OCI-LY7 (cell line): ENCODE measurements at regions not wholly inside any gene's neighbourhood (a gene's known extent, or its start where the extent isn't known, plus 50 kb on each side); places are given as distances from the start of the nearest gene placed in this dataset.

Experiments used
- BruUV-seq: library from RNA; stranded (reverse); fragments of 400-500 nt; replicated peaks from 2 replicates; lab custom pipeline; 2021; lab: Mats Ljungman, UMichigan
- CTCF ChIA-PET: fragments of 300-600 bp; sonication (Branson Sonifier 250); formaldehyde crosslinking; loops from one replicate; lab custom pipeline; 2022; ENCODE audit warnings: antibody characterized with exemption; ENCODE audit not compliant: unreplicated experiment; lab: Charles Lee
- POLR2A ChIA-PET: fragments of 300-600 bp; sonication (Branson Sonifier 250); formaldehyde crosslinking; loops from one replicate; lab custom pipeline; 2022; ENCODE audit warnings: antibody characterized with exemption; lab: Charles Lee
- DNase-seq: peaks from one replicate; pipeline ENCODE4 v3.0.0-alpha.2; 2015; ENCODE audit warnings: low spot score
- H2AFZ ChIP-seq: fragments of 200-600 bp; sonication (generic), shearing (Covaris generic); 2 replicates; pipeline ENCODE4 v1.6.1; 2014; ENCODE audit warnings: mild to moderate bottlenecking, antibody characterized with exemption, low read length, moderate library complexity
- H3K27ac ChIP-seq: fragments of 200-600 bp; sonication (generic); 2 replicates; pipeline ENCODE4 v1.5.1; 2014; ENCODE audit warnings: mixed run types, low read depth, mild to moderate bottlenecking, moderate library complexity, low read length, inconsistent platforms; ENCODE audit not compliant: poor library complexity, severe bottlenecking
- H3K36me3 ChIP-seq: fragments of 200-600 bp; sonication (generic); 2 replicates; pipeline ENCODE4 v1.6.1; 2014; ENCODE audit warnings: mild to moderate bottlenecking, antibody characterized with exemption, low read length, moderate library complexity, mixed read lengths; ENCODE audit not compliant: insufficient read depth
- H3K4me1 ChIP-seq: fragments of 200-600 bp; sonication (generic); 2 replicates; pipeline ENCODE4 v1.5.1; 2014; ENCODE audit warnings: mild to moderate bottlenecking, low read length; ENCODE audit not compliant: insufficient read depth, poor library complexity, severe bottlenecking
- H3K4me2 ChIP-seq: fragments of 200-600 bp; sonication (generic); 2 replicates; pipeline ENCODE4 v1.6.1; 2014; ENCODE audit warnings: mild to moderate bottlenecking, low read length
- H3K4me3 ChIP-seq: fragments of 200-600 bp; sonication (generic); 2 replicates; pipeline ENCODE4 v1.5.1; 2014; ENCODE audit warnings: mild to moderate bottlenecking, low read depth, low read length; ENCODE audit not compliant: poor library complexity, severe bottlenecking
- H3K79me2 ChIP-seq: fragments of 200-600 bp; sonication (generic); 2 replicates; pipeline ENCODE4 v1.6.1; 2016; ENCODE audit warnings: low read depth, mild to moderate bottlenecking, low read length, moderate library complexity, mixed read lengths; ENCODE audit not compliant: insufficient read depth
- H3K9me2 ChIP-seq: fragments of 200-600 bp; sonication (generic); 2 replicates; pipeline ENCODE4 v1.6.1; 2016; ENCODE audit warnings: mild to moderate bottlenecking, low read length, mixed read lengths; ENCODE audit not compliant: insufficient read depth
- H3K9me3 ChIP-seq: fragments of 200-600 bp; sonication (generic); 2 replicates; pipeline ENCODE4 v1.6.1; 2014; ENCODE audit warnings: mild to moderate bottlenecking, mixed run types, low read length, mixed read lengths
- H4K20me1 ChIP-seq: fragments of 200-600 bp; sonication (generic); 2 replicates; pipeline ENCODE4 v1.6.1; 2014; ENCODE audit warnings: mild to moderate bottlenecking, antibody characterized with exemption, low read length, moderate library complexity, mixed read lengths; ENCODE audit not compliant: insufficient read depth
- EZH2phosphoT487 ChIP-seq: fragments of 200-600 bp; sonication (generic); IDR thresholded peaks from 2 replicates; pipeline ENCODE4 v1.6.1; 2018; ENCODE audit warnings: low read depth, borderline replicate concordance, mild to moderate bottlenecking, mixed run types, antibody characterized with exemption, low read length, moderate library complexity, mixed read lengths
- intact Hi-C: fragments of 100-400 bp; cut with micrococcal nuclease; formaldehyde crosslinking; loops from one replicate; pipeline ENCODE4 v1.10.0; 2022; ENCODE audit not compliant: unreplicated experiment
- TF ChIP-seq, protein P1 (sequence below): fragments of 200-600 bp; sonication (generic); conservative IDR thresholded peaks from 2 replicates; pipeline ENCODE4 v1.5.1; 2014; ENCODE audit warnings: mild to moderate bottlenecking, antibody characterized with exemption, low read length, moderate library complexity, mixed read lengths

DNA sequence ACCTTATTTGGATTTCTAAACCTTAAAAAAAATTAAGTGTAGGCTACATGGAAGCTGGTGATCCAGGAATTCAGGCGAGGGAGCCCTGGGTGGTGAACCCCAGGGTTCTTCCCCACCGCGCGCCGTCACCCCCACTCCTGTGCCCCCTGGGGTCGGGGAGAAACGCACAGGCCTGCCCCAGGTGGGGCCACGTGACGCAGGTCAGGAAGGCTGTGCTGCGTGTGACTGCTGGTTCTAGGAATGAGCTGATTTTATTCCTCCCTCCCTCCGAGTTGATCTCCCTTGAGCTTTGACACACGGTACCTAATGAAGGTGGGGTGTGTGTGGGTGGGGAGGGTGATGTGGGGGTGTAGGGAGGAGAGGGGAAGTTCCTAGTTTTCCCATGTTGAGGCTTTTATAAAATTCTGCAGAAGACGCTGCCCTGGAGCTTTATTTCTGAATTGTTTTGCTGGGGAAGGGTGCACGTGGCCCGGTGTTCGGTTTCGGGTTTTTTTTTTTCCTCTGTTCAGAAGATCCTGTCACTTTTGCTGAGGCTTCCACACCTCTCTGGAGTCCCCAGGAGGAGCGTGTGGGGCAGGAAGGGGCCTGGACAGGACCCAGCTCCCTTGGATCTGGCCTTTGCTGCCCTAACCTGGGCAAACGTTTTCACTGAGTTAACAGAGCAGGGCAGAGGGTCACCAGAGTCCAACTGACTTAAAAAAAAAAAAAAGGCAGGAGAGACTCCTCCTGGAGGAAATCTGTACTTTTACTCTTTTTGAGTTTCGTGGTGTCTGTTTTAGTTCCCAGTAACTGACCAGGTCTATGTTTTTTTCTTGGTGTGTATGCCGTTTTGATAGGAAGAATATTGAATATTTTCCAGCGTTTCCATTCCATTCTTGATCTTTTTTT lies 55.8 kb upstream of the GSE1 start:
- H3K4me1 ChIP-seq, result peaks cover 37% of the 10 kb centered on the region
- H3K9me3 ChIP-seq, result no peaks in the 10 kb centered on the region
- peak overlapping the region; percentile 84 for H3K27ac ChIP-seq
- H3K36me3 ChIP-seq, result no peaks in the 10 kb centered on the region
- no peaks in the 10 kb centered on the region for H4K20me1 ChIP-seq
- ChIA-PET POLR2A (interaction anchor here (0.6 to 1.3 kb wide), 9 partner anchors 12 to 1956 kb away, joined by 3 to 5 read pairs (median 4); no protein-coding TSS in a partner anchor), CTCF (interaction anchor here (0.6 to 1.7 kb wide), 3 partner anchors 11 to 112 kb away, joined by 3 to 4 read pairs (median 4); no protein-coding TSS in a partner anchor)
- DNase-seq, result peak; percentile 44
- intact Hi-C loops, result loop anchor here (5.0 kb wide), 1 partner anchor 110 kb away; no protein-coding TSS in a partner anchor
- H2AFZ ChIP-seq, result peak overlapping the region; percentile 56; the same call in 1 of the 2 replicates
- peak overlapping the region; percentile 74 for H3K4me3 ChIP-seq
- BruUV-seq, result TSS peak; percentile 38
- H3K9me2 ChIP-seq, result no peaks in the 10 kb centered on the region
- peak overlapping the region; percentile 100 for H3K4me2 ChIP-seq
- peaks cover 7% of the 10 kb centered on the region; the same call in 1 of the 2 replicates for H3K79me2 ChIP-seq
- TF ChIP-seq, protein P1, sequence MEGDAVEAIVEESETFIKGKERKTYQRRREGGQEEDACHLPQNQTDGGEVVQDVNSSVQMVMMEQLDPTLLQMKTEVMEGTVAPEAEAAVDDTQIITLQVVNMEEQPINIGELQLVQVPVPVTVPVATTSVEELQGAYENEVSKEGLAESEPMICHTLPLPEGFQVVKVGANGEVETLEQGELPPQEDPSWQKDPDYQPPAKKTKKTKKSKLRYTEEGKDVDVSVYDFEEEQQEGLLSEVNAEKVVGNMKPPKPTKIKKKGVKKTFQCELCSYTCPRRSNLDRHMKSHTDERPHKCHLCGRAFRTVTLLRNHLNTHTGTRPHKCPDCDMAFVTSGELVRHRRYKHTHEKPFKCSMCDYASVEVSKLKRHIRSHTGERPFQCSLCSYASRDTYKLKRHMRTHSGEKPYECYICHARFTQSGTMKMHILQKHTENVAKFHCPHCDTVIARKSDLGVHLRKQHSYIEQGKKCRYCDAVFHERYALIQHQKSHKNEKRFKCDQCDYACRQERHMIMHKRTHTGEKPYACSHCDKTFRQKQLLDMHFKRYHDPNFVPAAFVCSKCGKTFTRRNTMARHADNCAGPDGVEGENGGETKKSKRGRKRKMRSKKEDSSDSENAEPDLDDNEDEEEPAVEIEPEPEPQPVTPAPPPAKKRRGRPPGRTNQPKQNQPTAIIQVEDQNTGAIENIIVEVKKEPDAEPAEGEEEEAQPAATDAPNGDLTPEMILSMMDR, result no peak
- TF ChIP-seq EZH2phosphoT487, result no peak

DNA sequence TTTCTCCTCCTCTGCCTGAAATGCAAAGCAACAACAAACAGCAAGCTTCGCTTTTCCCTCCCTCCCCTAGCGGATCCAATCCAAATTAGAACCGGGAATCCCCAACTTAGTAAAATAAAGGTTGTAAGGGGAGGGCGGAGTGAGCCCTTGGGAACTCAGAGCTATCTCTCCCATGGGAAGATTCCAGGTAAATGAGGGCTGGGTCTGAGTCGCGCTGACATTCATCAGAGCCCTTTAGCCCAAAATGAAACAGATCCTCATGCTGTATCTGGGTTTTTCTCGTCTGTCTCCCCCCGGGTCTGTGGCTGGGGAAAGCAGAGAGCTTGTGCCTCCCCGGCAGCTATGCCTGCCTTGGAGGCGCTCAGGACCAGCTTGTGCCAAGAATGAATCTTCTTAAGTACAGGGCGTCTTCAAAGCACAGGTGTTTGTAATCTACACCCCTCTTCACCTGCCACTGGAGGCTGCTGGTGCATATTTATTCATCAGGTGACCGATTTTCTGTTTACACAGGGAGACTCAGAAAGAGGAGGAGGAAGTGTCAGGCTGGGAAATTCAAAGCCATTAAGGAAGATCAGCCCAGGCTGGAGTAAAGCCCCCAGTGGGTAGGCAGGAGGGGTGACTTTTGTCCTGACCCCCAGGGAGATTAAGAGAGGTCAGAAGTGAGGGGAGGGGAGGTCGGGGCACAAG lies 55.0 kb upstream of the GSE1 start:
- no peak overlapping the region for H2AFZ ChIP-seq
- peaks cover 7% of the 10 kb centered on the region; the same call in 1 of the 2 replicates for H3K79me2 ChIP-seq
- no peaks in the 10 kb centered on the region for H4K20me1 ChIP-seq
- no peak overlapping the region for H3K27ac ChIP-seq
- H3K4me1 ChIP-seq, result peaks cover 31% of the 10 kb centered on the region
- ChIA-PET POLR2A (interaction anchor here (0.7 to 1.3 kb wide), 5 partner anchors 13 to 1955 kb away, joined by 3 to 5 read pairs (median 4); no protein-coding TSS in a partner anchor), CTCF (interaction anchor here (1.2 to 1.7 kb wide), 2 partner anchors 10 to 113 kb away, joined by 3 to 4 read pairs; no protein-coding TSS in a partner anchor)
- H3K36me3 ChIP-seq, result no peaks in the 10 kb centered on the region
- peak overlapping the region; percentile 74 for H3K4me3 ChIP-seq
- DNase-seq, result peak; percentile 57
- no peaks in the 10 kb centered on the region for H3K9me3 ChIP-seq
- intact Hi-C loops, result loop anchor here (5.0 kb wide), 1 partner anchor 111 kb away; no protein-coding TSS in a partner anchor
- TF ChIP-seq EZH2phosphoT487, result no peak
- TF ChIP-seq, protein P1, result peak; percentile 36; the same call in 1 of the 2 replicates
- no peaks in the 10 kb centered on the region for H3K9me2 ChIP-seq
- peak overlapping the region; percentile 100 for H3K4me2 ChIP-seq
- BruUV-seq, result no TSS peak
